ENCODE measurements at regions not wholly inside any gene's neighbourhood (a gene's known extent, or its start where the extent isn't known, plus 50 kb on each side); places are given as distances from the start of the nearest gene placed in this dataset.
A peak's percentile ranks its signal among the peaks of the same experiment; 100 is the strongest.

DNA sequence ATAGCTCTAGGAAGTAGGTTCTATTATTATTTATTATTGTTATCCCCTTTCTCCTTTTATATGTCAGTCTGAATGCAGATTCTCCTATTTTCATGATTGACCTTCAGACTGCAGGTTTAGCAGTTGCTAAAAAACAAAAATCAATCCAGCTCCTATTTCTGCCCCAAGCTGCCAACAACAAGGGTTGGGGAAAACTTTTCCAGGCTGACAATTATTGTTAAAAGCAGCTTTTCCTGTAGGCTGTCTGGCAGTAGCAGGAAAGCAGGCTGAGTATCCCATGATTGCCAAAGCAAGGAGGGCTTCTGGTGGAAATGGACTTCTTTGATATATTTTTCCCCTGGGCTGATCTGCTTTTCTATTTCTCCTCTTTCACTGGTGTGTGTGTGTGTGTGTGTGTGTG is 78.0 kb upstream of the CTLA4 start:
- peaks cover 21% of the 10 kb centered on the region for H3K27me3 Mint-ChIP-seq
- no peaks in the 10 kb centered on the region for H3K4me1 Mint-ChIP-seq
- no peak overlapping the region for H3K4me3 Mint-ChIP-seq
- no peak overlapping the region for H3K27ac Mint-ChIP-seq
- H3K9me3 Mint-ChIP-seq, result no peaks in the 10 kb centered on the region
- peaks cover 1% of the 10 kb centered on the region for H3K36me3 Mint-ChIP-seq

DNA sequence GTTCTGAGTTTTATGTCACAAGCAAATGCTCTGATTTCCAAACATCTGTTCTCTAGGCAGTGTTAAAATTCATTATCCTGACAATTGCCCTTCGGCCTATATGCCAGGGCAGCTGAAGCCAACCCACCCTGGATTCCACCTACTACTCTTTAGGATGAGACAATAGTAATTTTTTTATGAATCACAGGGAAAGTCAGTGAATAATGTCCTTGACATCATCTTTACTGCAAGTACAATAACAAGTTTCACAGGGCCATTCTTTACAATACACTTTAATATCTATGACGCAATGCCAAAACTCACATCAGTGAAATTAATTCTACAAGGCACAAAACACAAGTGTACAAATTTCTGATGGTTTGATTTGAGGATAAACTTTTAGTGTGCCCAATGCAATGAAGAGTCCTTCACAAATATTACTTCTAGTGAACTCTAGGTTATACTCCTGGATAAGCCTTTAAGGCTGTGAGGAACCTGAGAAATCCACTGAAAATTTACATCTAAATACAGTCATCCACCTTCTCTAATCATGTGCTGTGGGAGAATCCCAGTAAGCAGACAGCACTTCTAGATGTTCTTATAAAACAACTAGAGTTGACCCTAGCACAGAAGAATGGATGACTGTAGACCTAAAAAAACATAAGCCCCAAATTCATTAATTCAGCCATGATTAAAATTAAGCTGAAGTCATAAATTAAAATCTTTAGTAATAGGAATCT is 77.3 kb upstream of the CTLA4 start:
- H3K9me3 Mint-ChIP-seq, result no peaks in the 10 kb centered on the region
- H3K36me3 Mint-ChIP-seq, result no peaks in the 10 kb centered on the region
- H3K4me3 Mint-ChIP-seq, result no peak overlapping the region
- no peaks in the 10 kb centered on the region for H3K4me1 Mint-ChIP-seq
- H3K27me3 Mint-ChIP-seq, result peaks cover 21% of the 10 kb centered on the region
- no peak overlapping the region for H3K27ac Mint-ChIP-seq

DNA sequence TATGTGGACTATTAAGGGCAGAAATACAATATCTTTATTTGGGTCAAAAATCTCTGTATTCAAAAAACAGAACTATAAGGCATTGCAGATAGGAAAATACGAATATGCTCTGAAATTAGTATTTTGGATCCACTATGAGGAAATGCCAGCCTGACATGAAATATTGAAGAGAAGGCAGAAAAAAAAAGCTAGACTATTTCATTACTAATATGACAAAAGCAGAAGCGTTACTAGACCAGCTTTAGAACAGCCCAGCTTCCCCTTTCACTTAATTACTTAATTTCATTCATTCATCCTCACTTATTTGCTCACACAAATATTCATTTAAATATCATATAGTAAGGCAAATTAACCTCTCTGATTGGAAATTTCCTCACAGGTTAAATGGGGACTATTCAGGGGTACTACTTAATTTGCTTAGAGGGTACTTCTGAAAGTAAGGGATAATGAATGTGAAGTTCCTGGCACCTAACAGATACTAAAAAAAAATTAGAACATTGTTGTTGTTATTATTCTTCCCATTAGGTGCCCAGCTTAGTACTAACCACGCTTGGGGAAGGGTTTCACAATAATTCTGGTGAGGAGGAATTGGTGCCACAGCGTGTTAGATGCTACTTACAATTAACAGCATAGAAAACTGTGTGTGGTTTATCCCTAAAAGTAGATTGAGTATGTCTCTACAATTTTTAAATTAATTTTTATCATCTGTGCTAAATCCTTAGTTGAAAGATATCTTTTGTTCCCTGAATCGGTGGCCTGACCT is 71.1 kb upstream of the CTLA4 start:
- Mint-ChIP-seq H3K4me1 (peaks cover 0 to 7% (median 5%) of the 10 kb centered on the region in 3 donors), H3K27ac (no peak overlapping the region), H3K36me3 (peaks cover 2% of the 10 kb centered on the region), H3K4me3 (no peak overlapping the region), H3K27me3 (peaks cover 14% of the 10 kb centered on the region), H3K9me3 (peaks cover 0 to 7% (median 4%) of the 10 kb centered on the region in 3 donors)

DNA sequence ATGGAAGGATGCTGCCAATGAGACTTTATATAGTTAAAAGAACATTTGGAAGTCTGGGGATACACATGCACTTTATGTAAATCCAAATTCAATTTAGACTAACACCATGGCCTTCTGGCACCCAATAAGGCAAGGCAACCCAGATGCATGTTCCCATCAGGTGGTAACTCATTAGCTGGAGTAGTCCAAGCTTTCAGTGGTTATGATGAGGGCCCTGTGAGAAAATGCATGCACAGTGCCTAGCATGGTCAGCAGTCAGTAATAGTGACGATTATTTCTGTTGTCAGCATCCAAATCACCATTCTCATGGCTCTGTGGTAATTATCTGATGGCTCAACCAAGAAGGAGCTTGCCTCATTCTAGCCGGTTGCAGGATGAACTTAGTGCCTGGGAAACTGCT is 70.3 kb upstream of the CTLA4 start:
- peaks cover 0 to 10% (median 4%) of the 10 kb centered on the region in 3 donors for H3K9me3 Mint-ChIP-seq
- no peak overlapping the region for H3K27ac Mint-ChIP-seq
- H3K27me3 Mint-ChIP-seq, result peaks cover 15% of the 10 kb centered on the region
- H3K4me3 Mint-ChIP-seq, result no peak overlapping the region
- peaks cover 0 to 7% (median 5%) of the 10 kb centered on the region in 3 donors for H3K4me1 Mint-ChIP-seq
- H3K36me3 Mint-ChIP-seq, result peaks cover 2% of the 10 kb centered on the region

DNA sequence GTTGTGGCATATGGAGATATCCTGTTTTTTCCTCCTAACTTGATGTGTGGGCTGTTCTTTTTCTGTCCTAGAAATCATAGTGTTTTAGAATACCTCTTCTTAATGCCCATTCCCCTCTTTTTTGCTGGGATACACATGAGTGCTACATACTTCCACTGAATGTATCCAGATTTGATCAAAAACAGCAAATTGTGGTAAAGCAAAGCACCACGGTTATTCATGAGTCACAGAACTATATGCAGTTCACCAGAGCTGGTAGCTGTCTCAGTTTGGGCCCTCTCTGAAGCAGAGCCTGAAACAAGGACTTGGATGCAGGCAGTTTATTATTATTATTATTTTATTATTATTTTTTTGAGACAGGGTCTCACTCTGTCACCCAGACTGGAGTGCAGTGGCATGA is 69.9 kb upstream of the CTLA4 start:
- no peak overlapping the region for H3K4me3 Mint-ChIP-seq
- H3K27me3 Mint-ChIP-seq, result peaks cover 19% of the 10 kb centered on the region
- H3K36me3 Mint-ChIP-seq, result peaks cover 2% of the 10 kb centered on the region
- H3K4me1 Mint-ChIP-seq, result peaks cover 0 to 7% (median 5%) of the 10 kb centered on the region in 3 donors
- peaks cover 0 to 10% (median 4%) of the 10 kb centered on the region in 3 donors for H3K9me3 Mint-ChIP-seq
- no peak overlapping the region for H3K27ac Mint-ChIP-seq

GRCh38 chr2:203798296-203799087 is 69.1 kb upstream of the CTLA4 start:
- H3K27ac Mint-ChIP-seq, result no peak overlapping the region
- peaks cover 0 to 7% (median 5%) of the 10 kb centered on the region in 3 donors for H3K4me1 Mint-ChIP-seq
- peaks cover 18% of the 10 kb centered on the region for H3K27me3 Mint-ChIP-seq
- H3K9me3 Mint-ChIP-seq, result peaks cover 0 to 10% (median 4%) of the 10 kb centered on the region in 3 donors
- peaks cover 4% of the 10 kb centered on the region for H3K36me3 Mint-ChIP-seq
- no peak overlapping the region for H3K4me3 Mint-ChIP-seq

- peaks cover 0 to 9% (median 5%) of the 10 kb centered on the region in 3 donors for H3K4me1 Mint-ChIP-seq
- H3K27ac Mint-ChIP-seq, result peak overlapping the region in 1 of 3 donors; percentile 49
- H3K36me3 Mint-ChIP-seq, result peaks cover 4% of the 10 kb centered on the region
These were observed 67.7 kb upstream of the CTLA4 start for GRCh38 chr2:203799908-203800307.

DNA sequence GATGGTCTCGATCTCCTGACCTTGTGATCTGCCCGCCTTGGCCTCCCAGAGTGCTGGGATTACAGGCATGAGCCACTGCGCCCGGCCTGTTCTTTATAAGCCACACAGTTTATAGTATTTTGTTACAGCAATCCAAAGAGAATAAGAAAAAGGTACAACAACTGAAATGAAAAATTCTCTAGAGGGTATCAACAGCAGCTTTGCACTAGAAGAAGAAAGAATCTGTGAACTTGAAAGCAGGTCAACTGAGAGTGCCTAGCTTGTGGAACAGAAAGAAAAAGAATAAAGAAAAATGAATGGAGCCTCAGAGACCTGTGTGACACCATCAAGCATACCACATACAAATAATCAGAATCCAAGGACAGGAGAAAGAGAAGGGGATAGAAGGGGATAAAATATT is 66.8 kb upstream of the CTLA4 start:
- H3K27me3 Mint-ChIP-seq, result peaks cover 26% of the 10 kb centered on the region
- H3K4me3 Mint-ChIP-seq, result no peak overlapping the region
- H3K9me3 Mint-ChIP-seq, result peaks cover 6 to 20% (median 9%) of the 10 kb centered on the region in 3 donors
- peak overlapping the region in 1 of 3 donors; percentile 78 for H3K27ac Mint-ChIP-seq
- H3K36me3 Mint-ChIP-seq, result peaks cover 4% of the 10 kb centered on the region
- H3K4me1 Mint-ChIP-seq, result peaks cover 0 to 9% (median 5%) of the 10 kb centered on the region in 3 donors

More at GRCh38 chr2:203799908-203800307, 67.7 kb upstream of the CTLA4 start:
- Mint-ChIP-seq H3K9me3 (peaks cover 4 to 16% (median 4%) of the 10 kb centered on the region in 3 donors), H3K27me3 (peaks cover 25% of the 10 kb centered on the region), H3K4me3 (no peak overlapping the region)

DNA sequence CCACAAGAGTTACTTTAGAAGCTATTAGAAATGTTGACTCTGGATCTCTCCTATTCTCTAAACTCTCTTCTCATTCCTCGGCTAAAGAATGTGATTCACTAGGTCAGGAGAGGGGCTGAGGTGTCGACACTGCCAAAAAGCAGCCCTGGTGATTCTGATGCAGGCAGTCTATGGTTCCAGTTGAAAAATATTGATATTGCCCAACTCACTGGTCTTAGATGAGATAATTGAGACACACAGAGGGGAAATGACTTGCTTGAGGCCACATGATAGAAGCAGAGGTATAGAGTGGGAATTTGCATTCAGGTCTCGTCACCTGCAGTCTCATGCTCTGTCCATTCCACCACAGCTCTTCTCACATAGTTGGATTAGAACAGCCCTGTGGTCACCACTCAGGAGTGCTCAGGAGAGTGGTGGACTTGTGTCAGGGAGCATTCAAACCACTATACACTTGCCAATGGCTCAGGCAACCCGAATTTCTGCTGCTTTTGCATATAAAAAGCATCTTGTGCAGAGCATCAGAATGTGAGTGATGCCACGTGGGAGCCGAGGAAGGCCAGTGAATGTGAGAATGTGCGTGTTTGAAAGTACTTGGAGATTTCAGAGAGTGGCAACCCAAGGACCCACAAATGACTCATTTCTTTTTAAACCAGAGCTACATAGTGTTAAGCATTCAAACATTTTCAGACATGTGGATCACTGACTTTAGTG is 65.1 kb upstream of the CTLA4 start:
- H3K4me1 Mint-ChIP-seq, result peaks cover 0 to 9% (median 5%) of the 10 kb centered on the region in 3 donors
- peaks cover 4% of the 10 kb centered on the region for H3K36me3 Mint-ChIP-seq
- H3K9me3 Mint-ChIP-seq, result peaks cover 6 to 29% (median 15%) of the 10 kb centered on the region in 3 donors
- no peak overlapping the region for H3K27ac Mint-ChIP-seq
- peaks cover 31% of the 10 kb centered on the region for H3K27me3 Mint-ChIP-seq
- H3K4me3 Mint-ChIP-seq, result no peak overlapping the region

- peaks cover 6 to 29% (median 15%) of the 10 kb centered on the region in 3 donors for H3K9me3 Mint-ChIP-seq
- no peak overlapping the region for H3K27ac Mint-ChIP-seq
- no peak overlapping the region for H3K4me3 Mint-ChIP-seq
- peaks cover 0 to 9% (median 5%) of the 10 kb centered on the region in 3 donors for H3K4me1 Mint-ChIP-seq
- H3K36me3 Mint-ChIP-seq, result peaks cover 4% of the 10 kb centered on the region
- H3K27me3 Mint-ChIP-seq, result peaks cover 32% of the 10 kb centered on the region
These were observed 64.5 kb upstream of the CTLA4 start for GRCh38 chr2:203803053-203803429.

DNA sequence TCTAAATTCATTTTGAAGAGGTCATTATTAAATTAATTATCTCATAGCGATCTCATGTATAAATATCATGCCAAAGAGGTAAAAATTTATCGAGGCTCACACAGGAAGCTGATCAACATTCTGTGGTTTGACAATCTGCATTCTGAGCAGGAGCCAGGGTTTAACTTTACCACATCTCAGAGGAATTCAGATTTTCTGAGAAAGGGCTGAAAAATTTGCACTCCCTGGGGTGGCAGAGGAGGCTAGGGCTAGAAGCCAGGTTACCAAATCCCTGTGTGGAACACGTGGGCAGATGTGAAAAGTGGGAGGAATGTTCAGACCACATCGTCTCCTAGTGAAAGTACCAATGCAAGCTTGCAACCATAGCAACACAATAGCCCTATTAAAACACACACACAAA is 63.5 kb upstream of the CTLA4 start:
- Mint-ChIP-seq H3K4me1 (peaks cover 0 to 5% (median 2%) of the 10 kb centered on the region in 3 donors), H3K9me3 (peaks cover 6 to 29% (median 15%) of the 10 kb centered on the region in 3 donors), H3K4me3 (no peak overlapping the region), H3K36me3 (peaks cover 4% of the 10 kb centered on the region), H3K27me3 (peaks cover 32% of the 10 kb centered on the region), H3K27ac (no peak overlapping the region)

- H3K36me3 Mint-ChIP-seq, result peaks cover 2% of the 10 kb centered on the region
- peaks cover 0 to 2% (median 1%) of the 10 kb centered on the region in 3 donors for H3K4me1 Mint-ChIP-seq
- no peak overlapping the region for H3K27ac Mint-ChIP-seq
- H3K27me3 Mint-ChIP-seq, result peaks cover 31% of the 10 kb centered on the region
- H3K9me3 Mint-ChIP-seq, result peaks cover 6 to 29% (median 12%) of the 10 kb centered on the region in 3 donors
- peak overlapping the region in 1 of 4 donors; percentile 65 for H3K4me3 Mint-ChIP-seq
These were observed 62.6 kb upstream of the CTLA4 start for GRCh38 chr2:203804764-203805485.

DNA sequence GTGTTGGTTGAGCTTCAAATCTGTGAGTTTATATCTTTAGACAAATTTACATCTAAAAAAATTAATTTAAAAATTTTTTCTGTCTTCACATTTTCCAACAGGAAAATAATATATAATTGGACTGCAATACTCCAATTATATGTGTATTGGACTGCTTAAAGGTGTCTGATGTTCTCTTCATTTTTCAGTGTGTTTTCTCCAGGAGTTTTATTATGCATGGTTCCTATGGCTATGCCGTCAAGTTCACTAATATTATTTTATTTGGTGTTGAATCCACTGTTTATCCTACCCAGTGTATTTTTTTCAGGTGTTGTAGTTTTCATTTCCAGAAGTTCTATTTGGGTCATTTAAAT is 62.1 kb upstream of the CTLA4 start:
- Mint-ChIP-seq H3K9me3 (peaks cover 6 to 29% (median 12%) of the 10 kb centered on the region in 3 donors), H3K27ac (no peak overlapping the region), H3K4me3 (no peak overlapping the region), H3K4me1 (peaks cover 0 to 2% (median 1%) of the 10 kb centered on the region in 3 donors), H3K27me3 (peaks cover 31% of the 10 kb centered on the region), H3K36me3 (peaks cover 2% of the 10 kb centered on the region)

DNA sequence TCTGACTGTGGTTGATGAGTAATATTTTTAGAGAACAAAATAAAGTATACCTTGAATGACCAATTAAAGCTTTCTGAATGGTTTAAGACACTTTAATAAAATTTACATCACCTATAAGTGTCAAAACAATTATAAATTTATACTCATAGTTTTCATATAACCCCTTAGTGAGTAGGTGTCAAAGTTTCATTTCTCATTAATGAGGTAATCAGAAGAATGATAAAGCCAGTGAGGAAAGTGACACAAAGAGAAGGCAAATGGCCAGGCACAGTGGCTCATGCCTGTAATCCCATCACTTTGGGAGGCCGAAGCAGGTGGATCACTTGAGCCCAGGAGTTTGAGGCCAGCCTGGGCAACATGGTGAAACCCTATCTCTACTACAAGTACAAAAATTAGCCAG is 60.8 kb upstream of the CTLA4 start:
- H3K27me3 Mint-ChIP-seq, result peaks cover 26% of the 10 kb centered on the region
- H3K4me3 Mint-ChIP-seq, result no peak overlapping the region
- H3K9me3 Mint-ChIP-seq, result peaks cover 6 to 19% (median 14%) of the 10 kb centered on the region in 3 donors
- no peak overlapping the region for H3K27ac Mint-ChIP-seq
- H3K4me1 Mint-ChIP-seq, result peaks cover 0 to 3% (median 0%) of the 10 kb centered on the region in 3 donors
- peaks cover 2% of the 10 kb centered on the region for H3K36me3 Mint-ChIP-seq
